D721Med (cell line): ENCODE measurements at regions not wholly inside any gene's neighbourhood (a gene's known extent, or its start where the extent isn't known, plus 50 kb on each side); places are given as distances from the start of the nearest gene placed in this dataset.
"Not testable (repeated sequence)": the region's sequence is repeated elsewhere in the genome, so short reads cannot be mapped to it uniquely, and the experiment has no call there.

Experiments used
- DNase-seq: peaks from one replicate; pipeline ENCODE4 v3.0.0; 2011; ENCODE audit warnings: low spot score; ENCODE audit not compliant: insufficient read length
- FAIRE-seq: peaks from 2 replicates; lab custom pipeline; 2011; peaks lifted over from hg19 to GRCh38; lab: Jason Lieb, UNC
- TF ChIP-seq, protein P1 (sequence below): IDR thresholded peaks from 2 replicates; pipeline ENCODE4 v1.5.1; 2012; ENCODE audit warnings: mild to moderate bottlenecking, control low read depth; ENCODE audit not compliant: insufficient read depth; ENCODE audit errors: missing control alignments

DNA sequence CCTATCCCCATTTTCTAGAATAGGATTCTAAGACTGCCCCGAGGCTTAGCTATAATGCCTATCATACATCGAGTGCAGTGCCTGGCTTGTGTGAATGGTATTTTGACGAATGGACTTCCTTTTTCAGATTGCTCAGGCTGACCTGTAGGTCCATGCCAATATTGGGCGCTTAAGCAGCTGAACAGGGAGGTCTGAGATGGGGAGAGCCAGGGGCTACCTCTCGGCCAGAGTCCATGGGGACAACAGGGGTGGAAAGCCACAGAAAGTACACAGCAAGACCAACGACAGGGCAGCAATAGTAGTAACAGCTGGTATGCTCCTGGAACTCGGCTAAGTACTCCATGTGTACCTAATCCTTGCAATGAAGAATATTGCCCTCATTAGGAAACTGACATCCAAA, 91.7 kb upstream of the WSCD1 start:
- TF ChIP-seq, protein P1, sequence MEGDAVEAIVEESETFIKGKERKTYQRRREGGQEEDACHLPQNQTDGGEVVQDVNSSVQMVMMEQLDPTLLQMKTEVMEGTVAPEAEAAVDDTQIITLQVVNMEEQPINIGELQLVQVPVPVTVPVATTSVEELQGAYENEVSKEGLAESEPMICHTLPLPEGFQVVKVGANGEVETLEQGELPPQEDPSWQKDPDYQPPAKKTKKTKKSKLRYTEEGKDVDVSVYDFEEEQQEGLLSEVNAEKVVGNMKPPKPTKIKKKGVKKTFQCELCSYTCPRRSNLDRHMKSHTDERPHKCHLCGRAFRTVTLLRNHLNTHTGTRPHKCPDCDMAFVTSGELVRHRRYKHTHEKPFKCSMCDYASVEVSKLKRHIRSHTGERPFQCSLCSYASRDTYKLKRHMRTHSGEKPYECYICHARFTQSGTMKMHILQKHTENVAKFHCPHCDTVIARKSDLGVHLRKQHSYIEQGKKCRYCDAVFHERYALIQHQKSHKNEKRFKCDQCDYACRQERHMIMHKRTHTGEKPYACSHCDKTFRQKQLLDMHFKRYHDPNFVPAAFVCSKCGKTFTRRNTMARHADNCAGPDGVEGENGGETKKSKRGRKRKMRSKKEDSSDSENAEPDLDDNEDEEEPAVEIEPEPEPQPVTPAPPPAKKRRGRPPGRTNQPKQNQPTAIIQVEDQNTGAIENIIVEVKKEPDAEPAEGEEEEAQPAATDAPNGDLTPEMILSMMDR = no peak
- DNase-seq (no peak), FAIRE-seq (no peak)

DNA sequence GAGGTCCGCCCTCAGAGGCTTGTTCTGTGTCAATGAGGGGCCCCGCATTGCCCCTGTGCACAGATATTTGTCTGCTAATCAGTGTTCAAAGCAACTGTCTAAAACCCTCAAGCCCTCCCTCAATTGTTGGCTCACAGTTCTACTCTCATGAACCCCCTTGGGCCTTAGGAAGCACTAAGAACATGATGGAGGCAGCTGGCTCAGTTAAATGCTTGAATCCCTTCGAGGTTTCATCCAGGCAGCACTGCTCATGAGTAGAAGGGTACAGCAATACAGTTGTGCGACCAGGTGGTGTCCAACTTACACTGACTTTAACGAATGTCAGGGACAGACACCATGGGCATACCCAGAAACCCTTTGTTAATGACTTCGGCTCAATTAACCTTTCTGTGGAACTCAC, 89.2 kb upstream of the WSCD1 start:
- FAIRE-seq (no peak), DNase-seq (no peak)
- TF ChIP-seq, protein P1 = no peak

DNA sequence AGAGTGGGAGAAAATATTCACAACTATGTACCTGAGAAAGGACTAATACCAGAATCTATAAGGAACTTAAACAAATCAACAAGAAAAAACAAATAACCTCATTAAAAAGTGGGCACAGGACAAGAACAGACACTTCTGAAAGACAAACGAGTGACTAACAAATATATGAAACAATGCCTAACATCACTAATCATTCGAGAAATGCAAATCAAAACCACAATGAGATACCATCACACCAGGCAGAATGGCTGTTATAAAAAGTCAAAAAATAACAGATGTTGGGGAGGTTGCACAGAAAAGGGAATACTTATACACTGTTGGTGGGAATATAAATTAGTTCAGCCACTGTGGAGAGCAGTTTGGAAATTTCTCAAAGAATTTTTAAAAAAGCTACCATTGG, 83.5 kb upstream of the WSCD1 start:
- DNase-seq (no peak), FAIRE-seq (no peak)
- TF ChIP-seq, protein P1 = no peak

DNA sequence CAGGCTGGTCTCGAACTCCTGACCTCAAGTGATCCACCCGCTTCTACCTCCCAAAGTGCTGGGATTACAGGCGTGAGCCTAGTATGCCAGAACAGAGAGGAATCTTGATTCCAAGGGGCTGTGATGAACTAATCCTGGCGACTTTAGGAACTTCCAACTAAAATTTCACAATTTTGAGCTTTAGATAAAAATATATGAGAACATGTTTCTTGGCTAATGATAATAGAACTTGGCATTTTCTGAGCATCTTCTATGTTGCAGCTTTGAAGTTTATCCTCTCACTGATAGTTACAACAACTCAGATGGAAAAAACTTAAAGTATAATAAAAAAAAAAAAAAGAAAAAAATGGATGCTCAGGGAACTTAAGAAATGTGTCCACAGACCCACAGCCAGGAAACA, 69.8 kb upstream of the WSCD1 start:
- DNase-seq (no peak), FAIRE-seq (no peak)
- TF ChIP-seq, protein P1 = no peak

DNA sequence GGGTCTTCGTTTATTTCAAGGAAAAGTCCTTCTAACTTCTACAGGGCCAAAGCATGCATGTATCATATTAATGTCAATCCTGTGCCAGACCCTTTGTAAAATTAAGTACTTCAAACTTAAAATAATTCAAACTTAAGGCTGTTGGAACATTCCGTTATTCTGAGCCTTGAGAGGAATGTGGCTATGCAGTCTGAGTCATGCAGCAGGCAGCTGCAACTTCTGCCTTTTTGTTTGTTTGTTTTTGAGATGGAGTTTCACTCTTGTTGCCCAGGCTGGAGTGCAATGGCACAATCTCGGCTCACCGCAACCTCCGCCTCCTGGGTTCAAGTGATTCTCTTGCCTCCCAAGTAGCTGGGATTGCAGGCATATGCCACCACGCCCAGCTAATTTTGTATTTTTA, 67.0 kb upstream of the WSCD1 start:
- DNase-seq, FAIRE-seq: not testable (repeated sequence)

DNA sequence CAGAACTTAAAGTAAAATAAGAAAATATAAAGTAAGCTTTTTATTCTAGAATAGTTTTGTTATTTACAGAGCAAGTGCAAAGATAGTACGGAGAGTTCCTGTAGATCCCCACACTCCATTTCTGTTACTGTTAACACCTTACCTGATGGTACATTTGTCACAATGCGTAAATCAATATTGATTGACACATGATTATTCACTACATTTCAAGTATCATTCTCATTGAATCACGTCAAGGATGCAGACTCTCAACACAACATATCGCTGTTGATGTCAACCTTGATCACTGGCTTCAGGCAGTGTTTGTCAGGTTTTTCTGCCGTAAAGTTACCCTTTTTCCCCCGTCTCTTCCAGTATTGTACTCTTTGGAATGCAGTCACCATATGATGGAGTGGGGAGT, 64.2 kb upstream of the WSCD1 start:
- TF ChIP-seq, protein P1 = no peak
- no peak for FAIRE-seq
- no peak for DNase-seq

DNA sequence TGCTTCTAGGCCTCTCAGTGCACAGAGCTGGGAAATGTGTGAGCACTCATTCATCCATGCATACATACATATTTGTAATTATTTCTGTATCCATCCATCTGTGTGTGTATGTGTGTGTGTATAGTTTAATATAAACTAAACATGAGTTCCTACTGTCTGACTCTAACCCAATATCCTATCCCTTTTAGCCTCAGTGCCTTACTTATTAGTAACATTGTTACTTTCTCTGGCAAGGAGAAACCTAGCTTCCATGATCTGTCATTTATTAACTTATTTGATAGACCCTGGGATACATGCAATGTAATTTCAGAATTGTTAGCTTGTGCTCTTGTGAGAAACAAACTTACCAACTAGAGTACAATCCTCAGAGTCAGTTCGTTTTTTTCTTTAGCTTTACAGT, 59.0 kb upstream of the WSCD1 start:
- DNase-seq = no peak
- no peak for FAIRE-seq
- TF ChIP-seq, protein P1 = no peak

DNA sequence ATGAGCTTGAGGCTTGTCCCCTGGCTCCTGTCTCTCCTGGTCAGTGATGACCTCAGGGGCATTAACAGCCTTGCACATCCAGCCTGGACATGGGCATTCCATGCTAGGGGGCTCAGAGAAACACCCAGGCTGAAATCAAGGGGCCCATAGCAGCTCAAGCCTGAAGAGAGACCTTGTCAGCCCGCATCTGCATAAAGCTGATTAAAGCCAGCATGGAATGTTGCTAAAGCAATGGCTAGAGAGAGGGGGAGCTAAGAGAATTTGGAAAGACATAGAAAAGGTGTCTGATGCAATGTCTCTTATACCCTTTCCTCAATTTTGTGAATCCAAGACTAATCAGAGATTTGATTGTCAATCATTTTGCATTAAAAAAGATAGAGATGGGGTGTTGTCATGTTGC, 51.4 kb upstream of the WSCD1 start:
- DNase-seq (no peak), FAIRE-seq (no peak)
- TF ChIP-seq, protein P1 = no peak
